ENCODE measurements at regions not wholly inside any gene's neighbourhood (a gene's known extent, or its start where the extent isn't known, plus 50 kb on each side); places are given as distances from the start of the nearest gene placed in this dataset.

DNA sequence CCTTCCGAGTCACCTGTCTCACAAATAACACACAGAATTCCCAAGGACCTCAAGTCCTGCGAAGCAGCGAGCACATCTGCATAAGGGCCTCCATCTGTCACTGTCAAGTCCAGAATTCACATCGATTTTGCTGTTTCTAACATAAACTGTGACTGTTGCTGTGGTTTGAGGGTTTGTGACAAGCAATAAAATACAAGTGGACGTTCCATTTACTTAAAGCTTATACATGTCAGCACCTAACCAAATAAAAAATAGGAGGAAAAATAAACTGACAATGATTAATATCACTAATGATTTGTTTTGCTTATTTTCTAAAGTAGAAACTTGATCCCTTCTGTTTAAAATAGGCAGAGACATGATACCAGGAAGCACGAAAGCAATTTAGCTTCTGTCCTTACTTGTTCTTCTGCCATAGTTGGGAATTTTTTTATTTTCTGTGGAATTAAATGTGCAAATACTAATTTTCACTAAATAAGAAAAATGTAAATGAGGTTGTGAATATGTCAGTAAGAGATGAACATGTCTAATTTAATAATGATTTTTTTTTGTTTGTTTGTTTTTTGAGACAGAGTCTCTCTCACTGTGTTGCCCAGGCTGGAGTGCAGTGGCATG is 279.1 kb downstream of the FGF9 start (continued):
- TF ChIP-seq, protein P1, sequence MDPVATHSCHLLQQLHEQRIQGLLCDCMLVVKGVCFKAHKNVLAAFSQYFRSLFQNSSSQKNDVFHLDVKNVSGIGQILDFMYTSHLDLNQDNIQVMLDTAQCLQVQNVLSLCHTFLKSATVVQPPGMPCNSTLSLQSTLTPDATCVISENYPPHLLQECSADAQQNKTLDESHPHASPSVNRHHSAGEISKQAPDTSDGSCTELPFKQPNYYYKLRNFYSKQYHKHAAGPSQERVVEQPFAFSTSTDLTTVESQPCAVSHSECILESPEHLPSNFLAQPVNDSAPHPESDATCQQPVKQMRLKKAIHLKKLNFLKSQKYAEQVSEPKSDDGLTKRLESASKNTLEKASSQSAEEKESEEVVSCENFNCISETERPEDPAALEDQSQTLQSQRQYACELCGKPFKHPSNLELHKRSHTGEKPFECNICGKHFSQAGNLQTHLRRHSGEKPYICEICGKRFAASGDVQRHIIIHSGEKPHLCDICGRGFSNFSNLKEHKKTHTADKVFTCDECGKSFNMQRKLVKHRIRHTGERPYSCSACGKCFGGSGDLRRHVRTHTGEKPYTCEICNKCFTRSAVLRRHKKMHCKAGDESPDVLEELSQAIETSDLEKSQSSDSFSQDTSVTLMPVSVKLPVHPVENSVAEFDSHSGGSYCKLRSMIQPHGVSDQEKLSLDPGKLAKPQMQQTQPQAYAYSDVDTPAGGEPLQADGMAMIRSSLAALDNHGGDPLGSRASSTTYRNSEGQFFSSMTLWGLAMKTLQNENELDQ (tag by site-specific recombination; IDR thresholded peaks at IDR 0.05; ENCODE audit: low read depth) = no peak
- TF ChIP-seq ZNF132 (tag by site-specific recombination; IDR thresholded peaks at IDR 0.05; ENCODE audit: borderline replicate concordance) (no peak), ZNF629 (tag by site-specific recombination; IDR thresholded peaks at IDR 0.05) (peak; percentile 86), ZNF302 (tag by site-specific recombination; IDR thresholded peaks at IDR 0.05; ENCODE audit: low read depth) (peak; percentile 77), ZNF660 (tag by site-specific recombination; IDR thresholded peaks at IDR 0.05) (no peak), WT1 (tag by site-specific recombination; IDR thresholded peaks at IDR 0.05) (peak; percentile 98), MEIS1 (CRISPR knock-in tag; IDR thresholded peaks at IDR 0.05; ENCODE audit: borderline replicate concordance) (0 out of 2 replicates have a peak, but pooled peaks have one; percentile 58), ZNF274 (IDR thresholded peaks at IDR 0.05; ENCODE audit: low read length) (no peak), ZNF274 (tag by site-specific recombination; IDR thresholded peaks at IDR 0.05; ENCODE audit: borderline replicate concordance) (no peak), ZNF571 (tag by site-specific recombination; IDR thresholded peaks at IDR 0.05) (no peak), ZNF830 (tag by site-specific recombination; IDR thresholded peaks at IDR 0.05; ENCODE audit: low read depth) (no peak), FEZF1 (tag by site-specific recombination; IDR thresholded peaks at IDR 0.05) (peak; percentile 100), ZNF155 (tag by site-specific recombination; IDR thresholded peaks at IDR 0.05) (no peak), ZBTB20 (tag by site-specific recombination; IDR thresholded peaks at IDR 0.05) (no peak), ZNF423 (tag by site-specific recombination; IDR thresholded peaks at IDR 0.05) (no peak), ZNF585B (tag by site-specific recombination; IDR thresholded peaks at IDR 0.05) (no peak), ZNF600 (tag by site-specific recombination; IDR thresholded peaks at IDR 0.05) (no peak), TCF7L2 (IDR thresholded peaks at IDR 0.05; ENCODE audit: borderline replicate concordance, low read depth, low read length) (peak; percentile 82; the same call in 1 of the 2 replicates), ZNF624 (tag by site-specific recombination; IDR thresholded peaks at IDR 0.05) (no peak)
- TF ChIP-seq, protein P2, sequence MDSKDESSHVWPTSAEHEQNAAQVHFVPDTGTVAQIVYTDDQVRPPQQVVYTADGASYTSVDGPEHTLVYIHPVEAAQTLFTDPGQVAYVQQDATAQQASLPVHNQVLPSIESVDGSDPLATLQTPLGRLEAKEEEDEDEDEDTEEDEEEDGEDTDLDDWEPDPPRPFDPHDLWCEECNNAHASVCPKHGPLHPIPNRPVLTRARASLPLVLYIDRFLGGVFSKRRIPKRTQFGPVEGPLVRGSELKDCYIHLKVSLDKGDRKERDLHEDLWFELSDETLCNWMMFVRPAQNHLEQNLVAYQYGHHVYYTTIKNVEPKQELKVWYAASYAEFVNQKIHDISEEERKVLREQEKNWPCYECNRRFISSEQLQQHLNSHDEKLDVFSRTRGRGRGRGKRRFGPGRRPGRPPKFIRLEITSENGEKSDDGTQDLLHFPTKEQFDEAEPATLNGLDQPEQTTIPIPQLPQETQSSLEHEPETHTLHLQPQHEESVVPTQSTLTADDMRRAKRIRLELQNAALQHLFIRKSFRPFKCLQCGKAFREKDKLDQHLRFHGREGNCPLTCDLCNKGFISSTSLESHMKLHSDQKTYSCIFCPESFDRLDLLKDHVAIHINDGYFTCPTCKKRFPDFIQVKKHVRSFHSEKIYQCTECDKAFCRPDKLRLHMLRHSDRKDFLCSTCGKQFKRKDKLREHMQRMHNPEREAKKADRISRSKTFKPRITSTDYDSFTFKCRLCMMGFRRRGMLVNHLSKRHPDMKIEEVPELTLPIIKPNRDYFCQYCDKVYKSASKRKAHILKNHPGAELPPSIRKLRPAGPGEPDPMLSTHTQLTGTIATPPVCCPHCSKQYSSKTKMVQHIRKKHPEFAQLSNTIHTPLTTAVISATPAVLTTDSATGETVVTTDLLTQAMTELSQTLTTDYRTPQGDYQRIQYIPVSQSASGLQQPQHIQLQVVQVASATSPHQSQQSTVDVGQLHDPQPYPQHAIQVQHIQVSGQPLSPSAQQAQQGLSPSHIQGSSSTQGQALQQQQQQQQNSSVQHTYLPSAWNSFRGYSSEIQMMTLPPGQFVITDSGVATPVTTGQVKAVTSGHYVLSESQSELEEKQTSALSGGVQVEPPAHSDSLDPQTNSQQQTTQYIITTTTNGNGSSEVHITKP (tag by site-specific recombination; IDR thresholded peaks at IDR 0.05) = no peak; the same call in 1 of the 2 replicates
- TF ChIP-seq, protein P3, sequence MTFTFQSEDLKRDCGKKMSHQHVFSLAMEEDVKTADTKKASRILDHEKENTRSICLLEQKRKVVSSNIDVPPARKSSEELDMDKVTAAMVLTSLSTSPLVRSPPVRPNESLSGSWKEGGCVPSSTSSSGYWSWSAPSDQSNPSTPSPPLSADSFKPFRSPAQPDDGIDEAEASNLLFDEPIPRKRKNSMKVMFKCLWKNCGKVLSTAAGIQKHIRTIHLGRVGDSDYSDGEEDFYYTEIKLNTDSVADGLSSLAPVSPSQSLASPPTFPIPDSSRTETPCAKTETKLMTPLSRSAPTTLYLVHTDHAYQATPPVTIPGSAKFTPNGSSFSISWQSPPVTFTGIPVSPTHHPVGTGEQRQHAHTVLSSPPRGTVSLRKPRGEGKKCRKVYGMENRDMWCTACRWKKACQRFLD (tag by site-specific recombination; IDR thresholded peaks at IDR 0.05) = no peak
- TF ChIP-seq, protein P4, sequence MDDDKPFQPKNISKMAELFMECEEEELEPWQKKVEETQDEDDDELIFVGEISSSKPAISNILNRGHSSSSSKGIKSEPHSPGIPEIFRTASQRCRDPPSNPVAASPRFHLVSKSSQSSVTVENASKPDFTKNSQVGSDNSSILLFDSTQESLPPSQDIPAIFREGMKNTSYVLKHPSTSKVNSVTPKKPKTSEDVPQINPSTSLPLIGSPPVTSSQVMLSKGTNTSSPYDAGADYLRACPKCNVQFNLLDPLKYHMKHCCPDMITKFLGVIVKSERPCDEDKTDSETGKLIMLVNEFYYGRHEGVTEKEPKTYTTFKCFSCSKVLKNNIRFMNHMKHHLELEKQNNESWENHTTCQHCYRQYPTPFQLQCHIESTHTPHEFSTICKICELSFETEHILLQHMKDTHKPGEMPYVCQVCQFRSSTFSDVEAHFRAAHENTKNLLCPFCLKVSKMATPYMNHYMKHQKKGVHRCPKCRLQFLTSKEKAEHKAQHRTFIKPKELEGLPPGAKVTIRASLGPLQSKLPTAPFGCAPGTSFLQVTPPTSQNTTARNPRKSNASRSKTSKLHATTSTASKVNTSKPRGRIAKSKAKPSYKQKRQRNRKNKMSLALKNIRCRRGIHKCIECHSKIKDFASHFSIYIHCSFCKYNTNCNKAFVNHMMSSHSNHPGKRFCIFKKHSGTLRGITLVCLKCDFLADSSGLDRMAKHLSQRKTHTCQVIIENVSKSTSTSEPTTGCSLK (tag by site-specific recombination; IDR thresholded peaks at IDR 0.05) = no peak
- TF ChIP-seq, protein P5, sequence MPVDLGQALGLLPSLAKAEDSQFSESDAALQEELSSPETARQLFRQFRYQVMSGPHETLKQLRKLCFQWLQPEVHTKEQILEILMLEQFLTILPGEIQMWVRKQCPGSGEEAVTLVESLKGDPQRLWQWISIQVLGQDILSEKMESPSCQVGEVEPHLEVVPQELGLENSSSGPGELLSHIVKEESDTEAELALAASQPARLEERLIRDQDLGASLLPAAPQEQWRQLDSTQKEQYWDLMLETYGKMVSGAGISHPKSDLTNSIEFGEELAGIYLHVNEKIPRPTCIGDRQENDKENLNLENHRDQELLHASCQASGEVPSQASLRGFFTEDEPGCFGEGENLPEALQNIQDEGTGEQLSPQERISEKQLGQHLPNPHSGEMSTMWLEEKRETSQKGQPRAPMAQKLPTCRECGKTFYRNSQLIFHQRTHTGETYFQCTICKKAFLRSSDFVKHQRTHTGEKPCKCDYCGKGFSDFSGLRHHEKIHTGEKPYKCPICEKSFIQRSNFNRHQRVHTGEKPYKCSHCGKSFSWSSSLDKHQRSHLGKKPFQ (tag by site-specific recombination; IDR thresholded peaks at IDR 0.05) = peak; percentile 44; the same call in 1 of the 2 replicates
